ENCODE measurements at regions not wholly inside any gene's neighbourhood (a gene's known extent, or its start where the extent isn't known, plus 50 kb on each side); places are given as distances from the start of the nearest gene placed in this dataset.

DNA sequence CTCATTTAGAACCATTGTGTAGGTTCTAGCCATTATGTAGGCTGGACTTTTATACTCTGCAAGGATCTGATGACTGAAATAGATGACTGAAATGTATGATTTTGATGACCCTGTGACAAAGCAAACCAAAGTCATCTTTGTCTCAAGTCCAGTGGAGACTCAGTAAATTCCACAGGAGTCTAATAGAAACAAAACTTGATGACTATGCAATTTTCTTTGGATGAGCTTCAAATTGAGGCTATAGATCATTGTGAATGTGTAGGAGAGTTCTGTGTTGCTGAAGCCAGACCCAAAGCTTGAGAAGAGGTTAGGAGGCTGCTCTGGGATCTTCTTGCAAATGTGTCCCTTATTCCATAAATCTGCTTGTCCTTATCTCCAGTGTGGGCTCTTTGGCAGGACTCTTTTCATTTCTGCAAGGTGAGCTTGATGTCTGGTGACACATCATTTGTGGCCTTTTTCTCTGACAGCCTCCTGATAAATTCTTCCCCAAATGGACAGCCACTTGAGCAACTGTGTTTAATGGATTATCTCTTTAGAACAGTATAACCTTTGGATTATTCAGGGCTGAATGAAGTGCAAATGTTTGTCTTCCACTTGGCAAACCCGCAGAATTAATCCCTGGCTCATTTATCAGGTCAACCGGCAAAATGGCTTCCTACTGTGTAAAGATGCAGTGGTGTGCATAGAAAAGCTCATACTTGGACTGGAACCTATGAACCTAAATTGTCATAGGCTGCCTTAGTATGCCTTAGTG is 235.1 kb upstream of the ANKH start:
- Histone ChIP-seq H3K36me3 (replicated peaks in 1 of 2) (no peaks in the 10 kb centered on the region), H3K27me3 (no peaks in the 10 kb centered on the region), H3K9me3 (replicated peaks in 1 of 3) (peaks cover 0 to 2% (median 0%) of the 10 kb centered on the region in 3 donors), H3K27ac (no peak overlapping the region), H3K4me3 (no peak overlapping the region), H3K4me1 (replicated peaks in 1 of 2) (no peaks in the 10 kb centered on the region)
- TF ChIP-seq, protein P1, sequence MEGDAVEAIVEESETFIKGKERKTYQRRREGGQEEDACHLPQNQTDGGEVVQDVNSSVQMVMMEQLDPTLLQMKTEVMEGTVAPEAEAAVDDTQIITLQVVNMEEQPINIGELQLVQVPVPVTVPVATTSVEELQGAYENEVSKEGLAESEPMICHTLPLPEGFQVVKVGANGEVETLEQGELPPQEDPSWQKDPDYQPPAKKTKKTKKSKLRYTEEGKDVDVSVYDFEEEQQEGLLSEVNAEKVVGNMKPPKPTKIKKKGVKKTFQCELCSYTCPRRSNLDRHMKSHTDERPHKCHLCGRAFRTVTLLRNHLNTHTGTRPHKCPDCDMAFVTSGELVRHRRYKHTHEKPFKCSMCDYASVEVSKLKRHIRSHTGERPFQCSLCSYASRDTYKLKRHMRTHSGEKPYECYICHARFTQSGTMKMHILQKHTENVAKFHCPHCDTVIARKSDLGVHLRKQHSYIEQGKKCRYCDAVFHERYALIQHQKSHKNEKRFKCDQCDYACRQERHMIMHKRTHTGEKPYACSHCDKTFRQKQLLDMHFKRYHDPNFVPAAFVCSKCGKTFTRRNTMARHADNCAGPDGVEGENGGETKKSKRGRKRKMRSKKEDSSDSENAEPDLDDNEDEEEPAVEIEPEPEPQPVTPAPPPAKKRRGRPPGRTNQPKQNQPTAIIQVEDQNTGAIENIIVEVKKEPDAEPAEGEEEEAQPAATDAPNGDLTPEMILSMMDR (IDR thresholded peaks at IDR 0.05), result no peak
- TF ChIP-seq POLR2A (IDR thresholded peaks at IDR 0.05), result no peak
- intact Hi-C loops (cut with DNase I), result no loop called here
- 81 to 91% (median 84%) methylated on average over 2 of the region's 2 CpGs for WGBS, 4 donors
- no peak for DNase-seq

DNA sequence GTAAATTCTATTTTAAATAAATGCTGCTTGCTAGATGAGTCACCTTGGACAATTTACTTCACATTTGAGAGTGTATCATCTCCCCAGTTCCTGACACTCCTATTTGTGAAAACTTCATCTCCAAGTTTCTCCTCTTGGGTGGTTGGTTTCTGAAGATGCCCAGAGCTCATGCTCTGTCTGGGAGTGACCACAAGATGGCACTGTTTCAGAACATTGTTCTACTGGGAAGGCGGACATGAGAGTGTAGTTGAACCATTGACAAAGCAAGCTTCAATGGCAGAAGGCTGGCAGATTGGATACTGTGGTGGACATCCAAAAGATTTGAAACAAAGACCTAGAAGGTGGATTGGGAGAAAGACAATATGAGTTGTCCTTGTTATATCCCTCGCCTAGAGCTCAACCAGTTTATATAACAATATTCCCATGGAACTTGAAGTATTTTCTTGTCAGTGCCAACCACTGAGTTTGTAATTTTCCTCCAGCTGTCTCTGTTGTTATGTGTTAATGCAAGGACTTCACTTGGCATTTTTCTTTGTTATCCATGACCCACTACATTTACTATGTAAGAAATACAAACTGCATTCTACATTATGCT is 234.3 kb upstream of the ANKH start:
- Histone ChIP-seq H3K27me3 (no peaks in the 10 kb centered on the region), H3K36me3 (replicated peaks in 1 of 2) (no peaks in the 10 kb centered on the region), H3K9me3 (replicated peaks in 1 of 3) (peaks cover 0 to 5% (median 0%) of the 10 kb centered on the region in 3 donors), H3K4me3 (no peak overlapping the region), H3K4me1 (replicated peaks in 1 of 2) (no peaks in the 10 kb centered on the region), H3K27ac (no peak overlapping the region)
- TF ChIP-seq, protein P1 (IDR thresholded peaks at IDR 0.05), result peak; percentile 52 to 68 (median 60)
- no peak for TF ChIP-seq POLR2A (IDR thresholded peaks at IDR 0.05)
- intact Hi-C loops (cut with DNase I), result no loop called here
- peak; percentile 33 to 74 (median 43) for DNase-seq
- 42 to 57% (median 57%) methylated on average over 2 of the region's 2 CpGs for WGBS, 4 donors

DNA sequence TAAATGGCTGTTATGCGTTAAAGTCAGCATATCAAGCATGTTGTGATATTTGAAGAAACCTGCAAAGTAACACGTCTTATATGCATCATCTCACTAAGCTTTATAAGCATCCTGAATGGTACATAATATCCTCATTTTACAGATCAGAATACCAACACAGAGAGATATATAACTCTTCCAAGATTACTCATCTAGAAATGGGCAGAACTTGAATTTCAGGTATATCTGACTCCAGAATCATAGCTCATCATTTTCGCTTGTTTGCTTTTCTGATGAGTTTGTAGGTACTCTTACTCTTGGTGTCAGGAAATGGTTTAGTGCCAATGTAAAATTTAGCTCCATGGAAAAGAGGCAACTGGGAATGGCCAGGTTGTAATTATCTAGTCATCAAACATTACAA is 232.3 kb upstream of the ANKH start:
- H3K36me3 ChIP-seq (replicated peaks in 1 of 2), result no peaks in the 10 kb centered on the region
- no peaks in the 10 kb centered on the region for H3K27me3 ChIP-seq
- TF ChIP-seq, protein P1 (IDR thresholded peaks at IDR 0.05), result no peak
- no peak for TF ChIP-seq POLR2A (IDR thresholded peaks at IDR 0.05)
- H3K4me1 ChIP-seq (replicated peaks in 1 of 2), result no peaks in the 10 kb centered on the region
- intact Hi-C loops (cut with DNase I), result no loop called here
- 82 to 87% (median 85%) methylated on average over 3 of the region's 3 CpGs for WGBS, 4 donors
- DNase-seq, result no peak
- no peak overlapping the region for H3K27ac ChIP-seq
- H3K9me3 ChIP-seq (replicated peaks in 1 of 3), result peaks cover 0 to 5% (median 0%) of the 10 kb centered on the region in 3 donors
- no peak overlapping the region for H3K4me3 ChIP-seq

DNA sequence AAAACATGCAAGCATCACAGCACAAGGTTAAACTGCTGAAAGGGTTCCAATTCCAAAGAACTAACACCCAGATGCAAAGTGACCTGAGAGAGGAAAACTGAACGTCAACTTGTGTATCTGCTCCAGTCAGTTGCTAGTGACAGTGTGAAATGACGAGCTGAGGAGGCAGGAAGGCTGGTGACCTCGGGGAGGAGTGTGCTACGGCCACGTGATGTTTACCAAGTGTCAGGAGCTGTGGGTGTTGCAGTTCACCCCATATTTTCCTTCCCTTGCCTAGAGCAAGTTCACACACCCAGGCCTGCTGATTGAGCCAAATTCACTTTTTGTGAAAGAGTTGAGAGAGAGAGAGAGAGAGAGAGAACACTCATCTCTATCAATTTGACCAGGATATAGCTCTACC is 231.6 kb upstream of the ANKH start:
- intact Hi-C loops (cut with DNase I), result no loop called here
- no peaks in the 10 kb centered on the region for H3K27me3 ChIP-seq
- no peaks in the 10 kb centered on the region for H3K4me1 ChIP-seq (replicated peaks in 1 of 2)
- H3K4me3 ChIP-seq, result no peak overlapping the region
- no peaks in the 10 kb centered on the region for H3K36me3 ChIP-seq (replicated peaks in 1 of 2)
- peaks cover 0 to 5% (median 0%) of the 10 kb centered on the region in 3 donors for H3K9me3 ChIP-seq (replicated peaks in 1 of 3)
- no peak for DNase-seq
- H3K27ac ChIP-seq, result no peak overlapping the region
- TF ChIP-seq, protein P1 (IDR thresholded peaks at IDR 0.05), result no peak
- no peak for TF ChIP-seq POLR2A (IDR thresholded peaks at IDR 0.05)
- 25 to 34% (median 32%) methylated on average over 5 of the region's 5 CpGs for WGBS, 4 donors
